HG03196 (cell line): ENCODE measurements at regions not wholly inside any gene's neighbourhood (a gene's known extent, or its start where the extent isn't known, plus 50 kb on each side); places are given as distances from the start of the nearest gene placed in this dataset.
"Not testable (repeated sequence)": the region's sequence is repeated elsewhere in the genome, so short reads cannot be mapped to it uniquely, and the experiment has no call there.

Experiments
- ATAC-seq: cut with Tn5 transposase; IDR thresholded peaks from one replicate; pipeline ENCODE4 v1.9.1; 2021; ENCODE audit not compliant: unreplicated experiment

DNA sequence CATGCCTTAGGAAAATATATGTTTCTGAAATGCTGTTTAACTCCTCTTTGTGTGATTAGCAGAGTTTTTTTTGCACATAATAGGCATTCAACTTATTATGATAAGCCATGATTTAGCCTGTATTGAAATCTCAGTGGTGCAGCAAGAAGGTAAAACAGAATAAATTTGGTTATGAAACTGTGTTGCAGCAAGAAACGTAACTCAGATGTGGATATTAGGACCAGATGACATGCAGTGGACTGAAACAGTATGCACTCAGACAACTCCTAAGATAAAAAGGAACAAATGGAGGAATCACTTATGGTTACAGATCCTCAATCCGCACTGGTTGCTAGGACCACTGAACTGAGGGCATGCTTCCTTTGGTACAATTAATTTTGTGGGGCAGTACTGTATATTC, 254.2 kb upstream of the HSF2 start:
- no peak for ATAC-seq

DNA sequence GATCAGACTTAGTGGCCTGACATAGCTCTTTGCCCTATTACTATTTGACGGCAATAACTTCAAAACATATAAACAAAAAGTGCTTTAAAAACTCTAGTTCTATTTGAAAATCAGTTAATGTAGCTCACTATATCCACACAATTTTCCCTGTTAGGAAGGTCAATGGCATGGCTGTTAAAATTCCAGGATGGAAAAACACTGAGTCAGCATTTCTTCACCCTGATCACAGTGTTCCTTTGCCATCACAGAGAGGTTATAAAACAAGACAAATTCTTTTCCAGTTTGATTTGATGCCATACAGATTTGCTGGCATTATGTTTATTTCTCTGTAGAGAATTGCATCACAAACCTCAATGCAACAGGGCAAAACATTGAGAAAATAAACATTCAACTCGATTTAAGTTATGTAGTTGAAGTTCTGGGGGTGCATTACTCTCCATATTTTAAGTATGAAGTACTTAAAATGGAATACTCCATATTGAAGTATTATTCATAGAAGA, 253.7 kb upstream of the HSF2 start:
- ATAC-seq, result no peak

DNA sequence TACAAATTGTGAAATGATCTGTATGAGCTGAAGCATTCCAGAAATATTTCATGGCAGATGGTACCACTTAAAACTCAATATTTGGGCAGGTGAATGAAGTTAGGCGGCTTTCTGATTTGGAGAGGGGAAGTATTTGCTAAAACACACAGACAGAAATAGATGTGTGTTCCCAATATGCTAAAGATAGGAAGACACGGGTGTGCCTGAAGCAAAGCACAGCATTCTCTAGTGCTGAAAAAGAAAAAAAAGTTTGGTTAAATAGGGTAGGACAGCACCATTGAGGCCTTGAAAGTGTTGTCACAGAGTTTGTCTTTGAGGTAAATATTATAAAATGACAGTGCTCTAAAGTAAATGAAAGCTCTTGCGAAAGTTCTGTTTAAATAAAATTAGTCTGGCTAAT, 252.2 kb upstream of the HSF2 start:
- no peak for ATAC-seq

DNA sequence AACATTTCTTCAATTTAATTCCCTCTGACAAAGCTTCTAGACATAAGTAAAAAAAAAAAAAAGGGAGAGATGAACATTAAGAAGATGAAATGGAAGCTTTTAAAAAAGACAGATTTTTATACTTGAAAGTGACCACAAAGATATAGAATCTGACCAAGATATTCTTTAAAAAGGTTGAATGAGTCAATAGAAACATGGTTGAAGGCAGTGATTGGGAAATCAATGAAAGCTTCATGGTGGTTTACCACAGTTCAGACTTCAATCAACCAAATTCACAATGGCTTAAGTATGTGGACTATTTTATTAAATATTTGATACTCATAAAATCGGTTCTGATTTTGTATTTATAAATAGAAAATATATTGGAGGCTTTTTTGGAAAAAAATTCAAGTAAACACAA, 248.4 kb upstream of the HSF2 start:
- no peak for ATAC-seq

DNA sequence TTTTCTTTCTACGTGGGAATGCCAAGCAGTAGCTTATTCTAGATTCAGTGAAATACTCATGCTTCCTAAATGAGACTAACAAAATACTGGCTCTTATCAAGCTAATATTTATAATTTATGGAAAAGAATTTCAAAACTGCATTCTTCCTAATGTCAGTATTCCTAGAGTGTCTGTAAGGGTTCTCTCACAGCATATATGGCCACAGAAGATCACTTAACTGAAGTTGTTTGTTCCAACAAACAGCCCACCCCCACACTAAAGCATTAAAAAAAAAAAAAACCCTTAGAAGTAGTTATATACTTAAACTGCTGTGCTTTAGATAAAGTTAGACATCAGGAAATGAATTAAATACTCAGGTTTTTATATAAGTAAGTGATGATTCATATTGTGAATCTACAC, 247.7 kb upstream of the HSF2 start:
- ATAC-seq, result no peak

DNA sequence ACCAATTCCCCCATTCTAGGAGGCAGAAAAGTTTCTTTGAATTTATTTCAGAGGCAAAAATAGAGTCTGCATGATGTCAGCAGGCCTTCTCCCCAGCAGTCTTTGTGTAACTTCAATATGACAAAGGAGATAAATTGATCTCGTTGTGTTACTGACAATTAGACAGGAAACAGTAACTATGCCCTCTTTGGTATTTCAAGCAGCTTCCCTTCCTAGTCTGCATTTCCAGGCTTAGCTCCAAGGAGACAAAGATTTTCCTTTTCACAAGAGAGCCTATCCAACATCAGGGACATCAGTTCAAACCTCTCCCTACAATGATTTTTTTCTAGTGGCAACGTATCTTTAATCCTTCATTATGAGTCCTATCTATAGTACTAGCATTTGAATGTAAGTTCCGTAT, 245.9 kb upstream of the HSF2 start:
- no peak for ATAC-seq

DNA sequence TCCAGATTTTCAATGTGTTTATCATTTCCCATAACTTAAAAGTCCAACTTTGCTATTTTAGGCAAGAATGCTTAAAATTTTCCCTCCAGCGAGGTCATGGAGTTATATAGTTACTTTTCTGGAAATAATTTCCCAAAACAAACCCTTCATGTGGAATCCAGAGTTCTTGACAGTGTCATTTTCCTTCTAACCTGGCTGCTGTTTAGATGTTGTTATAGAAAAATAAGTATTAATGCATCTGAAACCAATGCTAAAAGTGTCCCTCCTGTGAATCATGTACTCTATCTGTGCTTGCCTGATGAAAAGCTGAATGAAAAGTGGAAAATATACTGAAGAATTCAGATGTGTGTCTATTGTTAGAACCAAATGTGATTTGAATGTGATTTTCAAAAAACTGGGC, 245.3 kb upstream of the HSF2 start:
- ATAC-seq, result no peak

DNA sequence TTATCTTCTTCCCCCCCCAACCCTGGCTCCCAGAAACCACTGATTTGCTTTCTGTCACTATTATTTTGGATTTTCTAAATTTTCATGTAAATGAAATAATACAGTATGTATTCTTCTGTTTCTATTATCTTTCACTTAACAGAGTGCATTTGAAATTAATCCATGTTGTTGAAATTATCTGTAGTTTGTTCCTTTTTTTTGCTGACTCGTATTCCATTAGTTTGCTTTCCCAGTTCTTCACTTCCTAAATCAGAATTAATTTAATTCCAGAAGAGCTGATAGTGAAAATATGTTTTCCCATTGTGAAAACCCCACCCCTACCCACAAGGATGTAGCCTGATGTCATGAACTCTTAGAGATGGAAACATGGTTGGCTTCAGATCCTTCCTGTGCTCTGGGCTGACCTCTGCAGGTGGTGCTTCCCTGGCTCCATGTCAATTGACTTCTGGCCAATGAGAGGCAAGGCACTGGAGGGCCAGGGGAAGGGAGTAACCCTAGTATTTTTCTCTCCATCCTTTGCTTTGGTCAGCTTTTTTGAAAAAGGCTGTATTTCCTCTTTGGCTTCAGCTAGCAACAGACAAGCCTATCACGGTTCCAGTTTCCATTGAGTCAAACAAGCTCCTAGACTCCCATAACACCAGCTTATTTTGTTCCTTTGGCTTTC, 244.4 kb upstream of the HSF2 start:
- no peak for ATAC-seq

DNA sequence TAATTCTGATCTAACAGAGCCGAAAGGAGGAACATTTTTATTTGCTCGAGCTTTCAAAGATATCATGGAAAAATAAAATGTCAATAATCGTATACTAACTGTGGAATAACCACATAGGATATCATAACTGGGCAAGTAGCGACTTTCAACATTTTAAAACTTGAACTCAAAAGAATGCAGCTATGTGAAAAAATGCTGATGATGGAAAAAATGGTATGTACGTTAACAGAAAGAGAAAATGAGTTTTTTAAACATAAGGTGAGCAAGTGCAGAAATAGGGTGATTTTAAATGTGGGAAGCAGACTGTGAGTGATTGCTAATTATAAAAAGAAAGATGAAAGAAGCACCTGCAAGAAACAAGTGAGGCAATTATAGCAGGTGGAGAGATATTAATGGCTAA, 238.3 kb upstream of the HSF2 start:
- no peak for ATAC-seq

DNA sequence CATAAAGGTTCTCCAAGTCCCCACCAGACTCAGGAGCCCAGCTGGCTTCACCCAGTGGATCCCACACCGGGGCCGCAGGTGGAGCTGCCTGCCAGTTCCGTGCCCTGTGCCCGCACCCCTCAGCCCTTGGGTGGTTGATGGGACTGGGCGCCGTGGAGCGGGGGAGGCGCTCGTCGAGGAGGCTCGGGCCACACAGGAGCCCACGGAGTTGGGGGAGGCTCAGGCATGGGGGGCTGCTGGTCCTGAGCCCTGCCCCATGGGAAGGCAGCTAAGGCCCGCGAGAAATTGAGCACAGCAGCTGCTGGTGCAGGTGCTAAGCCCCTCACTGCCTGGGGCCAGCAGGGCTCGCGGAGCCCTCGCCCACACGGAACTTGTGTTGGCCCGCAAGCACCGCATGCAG, 234.4 kb upstream of the HSF2 start:
- ATAC-seq, result no peak

DNA sequence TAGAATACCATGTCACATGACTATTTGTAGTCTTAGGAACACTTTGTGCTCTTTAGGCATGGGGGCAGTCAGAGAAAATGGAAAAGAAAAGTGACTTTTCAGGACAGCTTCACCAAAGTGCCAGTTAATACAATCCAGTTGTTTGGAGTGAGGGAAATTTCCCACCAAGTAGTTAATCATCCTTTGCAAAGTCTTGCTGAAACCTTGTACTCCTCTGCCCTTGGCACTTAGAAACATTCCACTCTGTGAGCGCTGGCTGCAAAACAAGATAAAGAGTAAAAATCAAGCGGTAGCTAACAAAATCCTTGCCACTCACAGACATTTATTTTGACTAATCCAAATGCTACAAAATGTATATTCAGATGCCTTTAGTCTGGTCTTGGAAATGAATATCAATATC, 229.2 kb upstream of the HSF2 start:
- no peak for ATAC-seq

DNA sequence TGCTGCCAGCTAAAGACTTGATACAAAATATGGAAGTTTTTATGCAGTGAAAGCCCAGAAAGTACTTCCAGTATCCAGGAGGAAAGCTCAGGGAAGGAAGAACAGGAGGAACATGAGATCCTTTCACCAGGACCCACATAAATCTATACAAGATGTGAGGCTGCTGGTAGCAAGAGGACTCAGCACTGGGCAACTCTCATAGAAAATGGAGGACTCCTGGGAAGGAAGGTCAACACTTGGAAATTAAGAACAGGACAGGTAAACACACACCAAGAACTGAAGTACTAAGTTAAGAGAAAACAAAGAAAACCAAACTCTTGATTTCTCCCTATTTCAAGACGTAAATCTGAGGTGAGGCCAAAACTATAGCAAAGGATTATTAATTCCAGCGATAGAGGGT, 220.5 kb upstream of the HSF2 start:
- ATAC-seq, result no peak

DNA sequence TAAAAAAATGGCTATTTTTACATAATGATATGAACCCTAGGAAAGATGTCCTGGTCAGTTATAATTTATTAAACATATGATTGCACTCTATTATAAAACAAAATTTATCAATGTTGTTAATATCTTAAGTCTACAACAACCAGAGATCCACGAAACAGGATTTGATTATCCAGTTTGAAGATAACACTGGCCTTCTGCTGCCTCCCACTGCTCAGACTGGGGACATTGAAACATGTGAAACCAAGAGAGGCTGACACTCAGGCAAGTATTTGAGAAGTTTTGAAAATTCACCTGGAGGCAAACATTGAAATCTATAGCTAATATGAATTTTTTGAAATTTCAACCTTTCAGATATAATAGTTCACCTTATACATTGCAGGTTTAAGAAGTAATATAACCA, 219.3 kb upstream of the HSF2 start:
- ATAC-seq, result no peak

DNA sequence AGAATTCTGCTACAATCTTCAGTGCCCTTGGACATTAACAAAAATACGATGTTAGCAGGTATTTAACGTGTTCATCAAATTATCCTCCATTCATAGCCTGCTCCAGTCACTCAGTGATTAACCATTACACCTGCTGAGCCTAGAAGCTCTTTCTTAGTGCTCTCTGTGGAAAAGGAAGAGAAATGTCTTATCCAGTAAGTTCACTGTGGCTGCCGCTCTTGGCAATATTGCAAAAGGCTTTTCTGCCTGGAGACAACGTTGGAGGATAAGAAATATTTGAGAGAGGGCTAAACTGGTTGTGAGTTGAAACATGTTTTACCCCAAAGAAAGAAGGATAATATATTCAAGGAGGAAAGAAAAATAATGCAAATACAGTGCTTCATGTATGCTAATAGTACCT, 217.4 kb upstream of the HSF2 start:
- no peak for ATAC-seq

DNA sequence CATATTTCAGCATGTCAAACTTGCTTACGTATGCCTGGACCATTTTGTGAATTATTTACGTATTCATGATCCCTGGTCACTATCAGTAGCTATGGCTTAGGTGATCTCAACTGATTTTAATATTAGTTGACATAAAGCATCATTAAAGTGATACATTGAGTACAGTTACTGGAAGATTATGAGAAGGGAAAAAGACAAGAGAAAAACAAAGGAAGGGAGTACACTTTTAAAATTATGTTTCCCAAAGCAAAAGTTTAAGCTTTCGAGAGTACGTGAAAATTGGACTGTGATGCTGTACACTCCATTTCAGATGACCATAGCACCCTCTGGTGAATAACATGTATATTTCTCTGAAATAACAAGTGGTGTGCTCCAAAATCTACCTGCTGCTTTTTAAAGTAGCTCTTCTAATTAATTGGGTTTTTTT, 215.0 kb upstream of the HSF2 start:
- ATAC-seq, result no peak

DNA sequence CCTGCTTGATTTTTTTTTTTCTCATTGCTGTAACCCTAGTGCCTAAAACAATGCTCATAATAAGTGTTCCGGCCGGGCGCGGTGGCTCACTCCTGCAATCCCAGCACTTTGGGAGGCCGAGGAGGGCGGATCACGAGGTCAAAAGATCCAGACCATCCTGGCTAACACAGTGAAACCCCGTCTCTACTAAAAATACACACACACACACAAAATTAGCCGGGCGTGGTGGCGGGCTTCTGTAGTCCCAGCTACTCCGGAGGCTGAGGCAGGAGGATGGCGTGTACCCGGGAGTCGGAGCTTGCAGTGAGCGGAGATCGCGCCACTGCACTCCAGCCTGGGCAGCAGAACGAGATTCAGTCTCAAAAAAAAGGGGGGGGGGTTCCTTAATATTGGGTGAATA, 214.0 kb upstream of the HSF2 start:
- ATAC-seq, result not testable (repeated sequence)

DNA sequence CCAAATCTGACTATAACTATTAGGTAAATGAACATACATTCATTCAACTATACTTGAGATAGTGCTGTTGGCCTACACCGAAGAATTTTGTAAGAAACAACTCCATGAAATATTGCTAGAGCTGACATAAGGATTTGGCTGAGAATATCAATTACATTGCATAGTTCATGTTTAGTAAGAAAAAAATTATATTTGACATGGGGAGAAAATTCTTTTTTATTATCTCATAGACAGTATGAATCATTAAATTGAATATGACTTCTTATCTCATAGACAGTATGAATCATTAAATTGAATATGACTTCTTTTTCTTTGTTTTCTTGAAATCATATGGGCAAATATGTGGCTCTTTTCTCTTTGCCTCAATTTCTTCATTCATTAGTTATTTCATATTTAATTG, 212.3 kb upstream of the HSF2 start:
- ATAC-seq, result no peak

DNA sequence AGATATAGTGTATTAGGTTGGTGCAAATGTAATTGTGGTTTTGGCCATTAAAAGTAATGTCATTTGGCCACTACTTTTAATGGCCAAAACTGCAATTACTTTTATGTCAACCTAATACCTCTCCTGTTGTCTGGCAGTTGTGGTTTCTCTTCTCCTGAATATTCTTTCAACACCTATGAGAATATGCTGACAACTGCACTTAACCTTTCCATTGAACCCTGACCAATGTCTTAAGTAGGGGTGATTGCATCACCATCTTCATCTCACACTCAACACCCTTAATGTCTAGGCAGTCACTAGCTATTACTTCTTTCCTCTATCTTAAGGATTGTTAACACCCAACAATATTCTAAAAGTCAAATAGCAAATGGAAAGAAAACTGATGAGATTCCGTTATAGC, 200.5 kb upstream of the HSF2 start:
- no peak for ATAC-seq

DNA sequence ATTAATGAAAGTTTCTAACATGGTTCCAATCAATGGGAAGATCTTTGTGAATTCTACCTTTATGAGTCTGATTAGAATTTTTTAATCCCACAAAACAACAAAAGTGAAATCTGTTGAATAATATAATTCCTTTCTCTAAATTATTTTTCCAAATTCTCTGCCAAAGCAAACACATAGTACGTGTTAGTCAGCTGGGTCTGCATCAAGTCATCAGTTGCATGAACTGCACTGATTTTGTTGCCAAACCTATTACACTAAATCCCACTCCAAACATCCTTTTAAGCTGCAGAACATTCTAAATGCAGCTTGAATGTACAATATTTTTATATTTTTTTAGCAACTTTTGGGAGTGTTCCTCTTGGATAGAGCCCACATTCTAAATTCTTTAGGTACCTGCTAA, 199.0 kb upstream of the HSF2 start:
- ATAC-seq, result no peak

DNA sequence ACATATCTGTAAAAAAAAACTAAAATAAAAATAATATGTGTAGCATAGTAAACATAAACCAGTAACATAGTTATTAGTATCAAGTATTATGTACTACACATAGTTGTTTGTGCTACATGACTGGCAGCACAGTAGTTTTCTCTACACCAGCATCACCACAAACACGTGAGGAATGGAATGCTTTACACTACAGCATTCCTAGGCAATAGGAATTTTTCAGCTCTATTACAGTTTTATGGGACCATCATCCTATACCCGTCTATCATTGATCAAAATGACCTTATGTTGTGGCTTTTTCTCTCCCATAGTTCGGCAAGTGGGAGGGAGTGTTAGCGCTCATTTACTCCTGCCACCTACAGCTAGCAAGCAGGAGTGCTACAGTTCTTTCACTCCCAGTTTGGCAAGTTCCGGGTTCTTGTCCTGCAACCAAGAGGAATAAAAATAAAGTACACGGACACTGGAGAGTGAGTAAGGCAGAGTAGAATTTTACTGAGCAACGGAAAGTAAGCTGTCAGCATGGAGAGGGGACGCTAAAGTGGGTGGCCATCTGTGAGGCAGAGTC, 196.8 kb upstream of the HSF2 start:
- no peak for ATAC-seq

DNA sequence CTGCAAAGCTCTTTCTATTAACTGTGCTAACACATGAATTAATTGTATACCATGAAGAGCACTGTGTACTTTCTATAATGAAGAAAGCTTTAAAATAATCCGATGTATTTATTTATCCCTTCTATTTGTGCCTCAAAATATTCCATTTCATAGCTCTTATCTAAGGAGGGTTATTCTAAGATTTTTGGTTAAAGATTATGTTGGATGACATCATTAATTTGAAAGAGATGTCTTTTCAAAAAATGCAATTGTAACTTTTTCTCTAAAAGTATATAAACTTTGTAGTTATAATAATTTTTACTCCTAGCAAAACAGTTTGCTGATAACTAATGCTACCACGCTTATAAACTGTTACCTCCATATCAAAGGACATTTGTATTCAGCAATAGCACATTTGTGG, 192.4 kb upstream of the HSF2 start:
- no peak for ATAC-seq

DNA sequence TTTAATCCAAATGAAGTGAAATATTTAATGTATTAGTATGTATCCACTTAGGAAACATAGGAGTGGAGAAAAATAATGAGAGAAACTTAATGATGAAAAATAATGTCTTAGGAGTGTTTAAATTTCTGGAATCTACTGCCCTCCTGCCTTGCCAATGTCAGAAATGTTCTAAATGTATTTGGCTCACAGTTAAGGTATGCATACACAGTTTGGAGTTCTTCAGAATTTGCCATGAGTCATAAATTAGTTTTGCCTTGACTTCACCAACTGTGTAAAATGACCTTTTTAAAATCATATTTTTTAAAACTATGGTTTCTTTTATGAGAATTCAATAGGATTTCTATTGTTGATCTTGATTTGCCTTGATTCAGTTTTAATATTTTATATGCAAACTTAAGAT, 191.7 kb upstream of the HSF2 start:
- ATAC-seq, result no peak

DNA sequence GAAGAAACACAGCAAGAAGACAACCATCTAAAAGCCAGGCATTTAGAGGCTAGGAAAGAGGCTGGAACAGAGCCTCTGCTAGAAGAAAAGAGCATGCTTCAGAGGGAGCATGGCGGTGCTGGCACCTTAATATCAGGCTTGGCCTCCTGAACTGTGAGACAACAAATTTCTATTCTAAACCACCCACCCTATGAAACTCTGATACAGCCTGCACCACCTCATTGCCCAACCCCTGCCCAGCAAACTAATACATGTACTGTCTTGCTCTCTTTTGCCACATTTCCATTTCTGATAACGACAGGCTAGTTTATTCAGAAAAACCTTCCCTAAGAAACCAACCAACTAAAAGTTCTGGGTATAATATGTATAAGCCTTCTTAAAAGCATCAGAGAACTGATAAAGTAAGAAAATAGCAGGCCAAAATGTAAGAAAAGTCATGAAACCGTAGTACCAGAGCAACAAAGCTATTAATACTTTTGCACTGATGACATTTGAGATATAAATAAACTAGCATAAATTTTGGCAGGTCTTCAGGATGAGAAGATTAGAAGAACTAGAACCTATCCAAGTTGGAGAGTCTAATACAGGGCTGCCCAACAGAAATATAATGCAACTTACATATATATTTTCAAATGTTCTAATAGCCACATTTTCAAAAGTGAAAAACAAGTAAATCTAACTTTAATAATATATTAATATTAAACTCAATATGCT, 184.7 kb upstream of the HSF2 start:
- ATAC-seq, result no peak
